IMR-90 (cell line): ENCODE measurements at regions not wholly inside any gene's neighbourhood (a gene's known extent, or its start where the extent isn't known, plus 50 kb on each side); places are given as distances from the start of the nearest gene placed in this dataset.
A peak's percentile ranks its signal among the peaks of the same experiment; 100 is the strongest.

Source experiments
- ATAC-seq: fragments of 200-7000 bp; cut with Tn5 transposase; 2 replicates; pipeline ENCODE4 v1.9.1; 2020; ENCODE audit warnings: low read depth, mild to moderate bottlenecking, moderate library complexity
- BruUV-seq: library from RNA; stranded (reverse); fragments of 400-500 nt; replicated peaks from 2 replicates; lab custom pipeline; 2021; lab: Mats Ljungman, UMichigan
- CTCF ChIA-PET: fragments of 300-600 bp; formaldehyde crosslinking; extraction: SDS; loops from one replicate; lab custom pipeline; 2021; ENCODE audit warnings: antibody characterized with exemption; lab: Yijun Ruan, JAX
- POLR2A ChIA-PET: fragments of 300-600 bp; sonication (Branson Sonifier 250); formaldehyde crosslinking; loops from one replicate; lab custom pipeline; 2022; ENCODE audit warnings: antibody characterized with exemption; ENCODE audit not compliant: unreplicated experiment; lab: Charles Lee
- DNase-seq: peaks from one replicate; pipeline ENCODE4 v3.0.0; 2013
- H2AFZ ChIP-seq: replicated peaks from 2 replicates; pipeline ENCODE3; 2013; ENCODE audit warnings: low read length, mild to moderate bottlenecking; ENCODE audit not compliant: poor library complexity
- H2AK5ac ChIP-seq: 2 replicates; pipeline ENCODE4 v1.6.1; 2013; ENCODE audit warnings: low read depth, low read length, inconsistent platforms
- H2AK9ac ChIP-seq: replicated peaks from 2 replicates; pipeline ENCODE3; 2013; ENCODE audit warnings: mild to moderate bottlenecking, low read depth, low read length, moderate library complexity; ENCODE audit not compliant: poor library complexity
- H2BK120ac ChIP-seq: 2 replicates; pipeline ENCODE4 v1.6.1; 2013; ENCODE audit warnings: low read depth, low read length, inconsistent platforms
- H2BK15ac ChIP-seq: 3 replicates; pipeline ENCODE4 v1.6.1; 2013; ENCODE audit warnings: low read depth, low read length, inconsistent platforms
- H2BK20ac ChIP-seq: 2 replicates; pipeline ENCODE4 v1.6.1; 2013; ENCODE audit warnings: low read depth, mild to moderate bottlenecking, inconsistent platforms, low read length, moderate library complexity
- H2BK5ac ChIP-seq: 2 replicates; pipeline ENCODE4 v1.6.1; 2013; ENCODE audit warnings: mild to moderate bottlenecking, low read depth, low read length, inconsistent platforms; ENCODE audit not compliant: poor library complexity, severe bottlenecking
- H3K14ac ChIP-seq: replicated peaks from 2 replicates; pipeline ENCODE4 v1.6.1; 2013; ENCODE audit warnings: low read depth, low read length, inconsistent platforms
- H3K18ac ChIP-seq: 2 replicates; pipeline ENCODE4 v1.6.1; 2013; ENCODE audit warnings: low read depth, low read length, control low read depth
- H3K23ac ChIP-seq: 2 replicates; pipeline ENCODE4 v1.6.1; 2013; ENCODE audit warnings: low read depth, low read length, inconsistent platforms
- H3K27ac ChIP-seq: 2 replicates; pipeline ENCODE4 v1.5.1; 2013; ENCODE audit warnings: mild to moderate bottlenecking, control low read depth, low read length; ENCODE audit not compliant: insufficient read depth
- H3K27me3 ChIP-seq: 2 replicates; pipeline ENCODE4 v1.6.1; 2013; ENCODE audit warnings: low read length; ENCODE audit not compliant: control insufficient read depth, insufficient read depth
- H3K36me3 ChIP-seq: 2 replicates; pipeline ENCODE4 v1.6.1; 2013; ENCODE audit warnings: low read length, mixed read lengths; ENCODE audit not compliant: control insufficient read depth, insufficient read depth
- H3K4ac ChIP-seq: 2 replicates; pipeline ENCODE4 v1.6.1; 2013; ENCODE audit warnings: low read depth, low read length, inconsistent platforms
- H3K4me1 ChIP-seq: 2 replicates; pipeline ENCODE4 v1.6.1; 2013; ENCODE audit warnings: low read length, mixed read lengths; ENCODE audit not compliant: control insufficient read depth, insufficient read depth
- H3K4me2 ChIP-seq: 2 replicates; pipeline ENCODE4 v1.6.1; 2013; ENCODE audit warnings: low read depth, mild to moderate bottlenecking, control low read depth, low read length, moderate library complexity
- H3K4me3 ChIP-seq: 2 replicates; pipeline ENCODE4 v1.5.1; 2013; ENCODE audit warnings: low read depth, mild to moderate bottlenecking, control low read depth, low read length, moderate library complexity; ENCODE audit not compliant: insufficient read depth
- H3K56ac ChIP-seq: 2 replicates; pipeline ENCODE4 v1.6.1; 2013; ENCODE audit warnings: low read length, inconsistent platforms; ENCODE audit not compliant: insufficient read depth; ENCODE audit errors: extremely low read depth
- H3K79me1 ChIP-seq, 2 experiments: 2 replicates each; pipeline ENCODE4 v1.6.1; 2013; ENCODE audit warnings: low read length in 2 of 2, inconsistent platforms in 1 of 2, low read depth in 1 of 2
- H3K9ac ChIP-seq: 2 replicates; pipeline ENCODE4 v1.6.1; 2013; ENCODE audit warnings: low read depth, low read length, control low read depth
- H3K9me1 ChIP-seq: 2 replicates; pipeline ENCODE4 v1.6.1; 2013; ENCODE audit warnings: low read length, inconsistent platforms; ENCODE audit not compliant: insufficient read depth
- H3K9me3 ChIP-seq: 2 replicates; pipeline ENCODE4 v1.6.1; 2013; ENCODE audit warnings: low read length; ENCODE audit not compliant: control insufficient read depth, insufficient read depth
- H4K20me1 ChIP-seq: 2 replicates; pipeline ENCODE4 v1.6.1; 2013; ENCODE audit warnings: low read length, inconsistent platforms; ENCODE audit not compliant: insufficient read depth
- H4K5ac ChIP-seq: 2 replicates; pipeline ENCODE4 v1.6.1; 2013; ENCODE audit warnings: mild to moderate bottlenecking, low read depth, low read length, control low read depth
- H4K8ac ChIP-seq, 2 experiments: 2 replicates each; pipeline ENCODE4 v1.6.1; 2013; ENCODE audit warnings: low read depth in 2 of 2, low read length in 2 of 2, control low read depth in 1 of 2, inconsistent platforms in 1 of 2
- H4K91ac ChIP-seq: 2 replicates; pipeline ENCODE4 v1.6.1; 2013; ENCODE audit warnings: low read depth, low read length, inconsistent platforms; ENCODE audit not compliant: insufficient read depth
- BHLHE40 ChIP-seq: fragments of 150-350 bp; IDR thresholded peaks from 2 replicates; pipeline ENCODE4 v1.6.1; 2016; ENCODE audit warnings: mild to moderate bottlenecking, low read depth, low read length
- CHD1 ChIP-seq: IDR thresholded peaks from 2 replicates; pipeline ENCODE4 v1.6.1; 2012; ENCODE audit warnings: low read depth, low read length, improper control_type of control experiment
- CTCF ChIP-seq: conservative IDR thresholded peaks from 2 replicates; pipeline ENCODE4 v1.5.1; 2012; ENCODE audit warnings: mild to moderate bottlenecking, low read depth, low read length, improper control_type of control experiment
- RAD21 ChIP-seq: IDR thresholded peaks from 2 replicates; pipeline ENCODE4 v1.6.1; 2012; ENCODE audit warnings: low read length, improper control_type of control experiment
- RCOR1 ChIP-seq: IDR thresholded peaks from 2 replicates; pipeline ENCODE4 v1.6.1; 2012; ENCODE audit warnings: mild to moderate bottlenecking, low read length, improper control_type of control experiment; ENCODE audit not compliant: insufficient replicate concordance
- WGBS, 2 experiments: methylation state at CpG; one replicate each; pipeline versions ENCODE4 v1.1.5 to v1.1.7; 2013; ENCODE audit warnings: missing lambda C conversion rate in 2 of 2; ENCODE audit not compliant: insufficient read length in 1 of 2; ENCODE audit errors: extremely low coverage in 2 of 2; 5-methylcytosine and 5-hydroxymethylcytosine counted together
- dilution Hi-C: fragments of 300-500 bp; cut with HindIII; formaldehyde crosslinking; loops from one replicate; pipeline ENCODE4 v1.14.3; 2018; ENCODE audit warnings: low sequenced_read_pairs; ENCODE audit not compliant: unreplicated experiment
- in situ Hi-C: fragments of 300-500 bp; cut with MboI; formaldehyde crosslinking; loops from 3 replicates; pipeline ENCODE4 v1.14.3; 2019; ENCODE audit warnings: low sequenced_read_pairs, inconsistent platforms, mixed read lengths
- intact Hi-C: fragments of 100-400 bp; cut with micrococcal nuclease; formaldehyde crosslinking; loops from 2 replicates; pipeline ENCODE4 v1.10.0; 2022

GRCh38 chr12:85424581-85425348 lies 144.7 kb downstream of the ALX1 start:
- Histone ChIP-seq H4K20me1 (no peaks in the 10 kb centered on the region), H4K8ac (no peak overlapping the region), H3K79me1 (no peaks in the 10 kb centered on the region), H3K27ac (no peak overlapping the region), H3K14ac (no peak overlapping the region), H3K36me3 (no peaks in the 10 kb centered on the region), H2BK15ac (no peak overlapping the region), H3K4ac (no peak overlapping the region), H3K56ac (no peak overlapping the region), H2BK120ac (no peak overlapping the region), H3K18ac (no peak overlapping the region), H3K4me2 (no peak overlapping the region), H3K4me1 (no peaks in the 10 kb centered on the region), H3K9me3 (no peaks in the 10 kb centered on the region), H4K5ac (no peak overlapping the region), H2BK5ac (no peak overlapping the region), H3K9me1 (no peaks in the 10 kb centered on the region), H3K27me3 (no peaks in the 10 kb centered on the region), H2AFZ (no peak overlapping the region), H2AK5ac (no peak overlapping the region), H3K4me3 (no peak overlapping the region), H3K23ac (no peak overlapping the region), H2AK9ac (no peak overlapping the region), H2BK20ac (no peak overlapping the region), H3K9ac (no peak overlapping the region), H4K91ac (no peak overlapping the region)
- dilution Hi-C loops (no loop called here), intact Hi-C loops (no loop called here), in situ Hi-C loops (no loop called here)
- ChIA-PET POLR2A (no interaction called here), CTCF (interaction anchor here (0.6 kb wide), 1 partner anchor 252 kb away, joined by 3 read pairs; no protein-coding TSS in a partner anchor)
- WGBS, 2 experiments: 83% methylated on average over 3 of the region's 10 CpGs; no CpG with 5 or more reads in 1 of the 2 experiments
- BruUV-seq: no TSS peak
- peak; percentile 2 for DNase-seq
- TF ChIP-seq CHD1 (no peak), RAD21 (peak; percentile 28; the same call in 1 of the 2 replicates), RCOR1 (no peak), CTCF (peak; percentile 41), BHLHE40 (no peak)
- no peak for ATAC-seq
